GM12874 (cell line): ENCODE measurements at regions not wholly inside any gene's neighbourhood (a gene's known extent, or its start where the extent isn't known, plus 50 kb on each side); places are given as distances from the start of the nearest gene placed in this dataset.

Experiments used
- CTCF ChIP-seq: IDR thresholded peaks from 2 replicates; pipeline ENCODE4 v1.5.1; 2011; ENCODE audit warnings: low read depth, mild to moderate bottlenecking, control low read depth, low read length, moderate library complexity; ENCODE audit not compliant: insufficient read depth

GRCh38 chr5:92222449-92222848 lies 839.3 kb upstream of the ARRDC3 start:
- TF ChIP-seq CTCF, result no peak

- no peak for TF ChIP-seq CTCF
Observed at GRCh38 chr5:92215116-92215515, 832.0 kb upstream of the ARRDC3 start.

GRCh38 chr5:92208265-92208664 lies 825.1 kb upstream of the ARRDC3 start:
- no peak for TF ChIP-seq CTCF

GRCh38 chr5:92207151-92207550 lies 824.0 kb upstream of the ARRDC3 start:
- no peak for TF ChIP-seq CTCF

GRCh38 chr5:92206681-92207080 lies 823.6 kb upstream of the ARRDC3 start:
- no peak for TF ChIP-seq CTCF

GRCh38 chr5:92181656-92182055 lies 798.5 kb upstream of the ARRDC3 start:
- no peak for TF ChIP-seq CTCF

GRCh38 chr5:92180391-92180790 lies 797.3 kb upstream of the ARRDC3 start:
- no peak for TF ChIP-seq CTCF

GRCh38 chr5:92179651-92180050 lies 796.5 kb upstream of the ARRDC3 start:
- TF ChIP-seq CTCF, result no peak
